ENCODE measurements at regions not wholly inside any gene's neighbourhood (a gene's known extent, or its start where the extent isn't known, plus 50 kb on each side); places are given as distances from the start of the nearest gene placed in this dataset.

DNA sequence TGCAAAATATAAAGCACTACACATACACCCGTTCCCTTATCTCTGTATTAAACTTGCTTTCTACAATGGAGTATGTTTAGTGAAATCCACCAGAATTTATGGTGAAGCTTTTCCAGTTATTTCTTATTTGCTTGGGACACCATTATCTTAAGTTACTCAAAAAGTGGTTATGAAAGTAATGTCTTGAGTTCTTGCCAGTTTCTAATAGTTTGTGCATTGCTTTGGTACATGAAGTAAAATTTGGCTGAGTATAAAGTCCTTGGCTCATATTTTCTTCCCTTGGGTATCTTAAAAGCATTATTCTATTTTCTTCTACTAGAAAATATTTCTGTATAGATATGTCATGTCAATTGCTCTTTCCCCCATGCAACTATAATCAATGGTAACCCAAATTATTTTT lies 85.2 kb downstream of the POLR1F start:
- intact Hi-C loops (cut with DNase I), result no loop called here
- Histone ChIP-seq H3K4me1 (no peaks in the 10 kb centered on the region), H3K9me3 (peaks cover 0 to 12% of the 10 kb centered on the region in 2 donors), H3K27me3 (no peaks in the 10 kb centered on the region), H3K4me3 (no peak overlapping the region), H3K36me3 (no peaks in the 10 kb centered on the region), H3K27ac (no peak overlapping the region)
- ATAC-seq, result no peak
- DNase-seq, result no peak
- TF ChIP-seq, protein P1, sequence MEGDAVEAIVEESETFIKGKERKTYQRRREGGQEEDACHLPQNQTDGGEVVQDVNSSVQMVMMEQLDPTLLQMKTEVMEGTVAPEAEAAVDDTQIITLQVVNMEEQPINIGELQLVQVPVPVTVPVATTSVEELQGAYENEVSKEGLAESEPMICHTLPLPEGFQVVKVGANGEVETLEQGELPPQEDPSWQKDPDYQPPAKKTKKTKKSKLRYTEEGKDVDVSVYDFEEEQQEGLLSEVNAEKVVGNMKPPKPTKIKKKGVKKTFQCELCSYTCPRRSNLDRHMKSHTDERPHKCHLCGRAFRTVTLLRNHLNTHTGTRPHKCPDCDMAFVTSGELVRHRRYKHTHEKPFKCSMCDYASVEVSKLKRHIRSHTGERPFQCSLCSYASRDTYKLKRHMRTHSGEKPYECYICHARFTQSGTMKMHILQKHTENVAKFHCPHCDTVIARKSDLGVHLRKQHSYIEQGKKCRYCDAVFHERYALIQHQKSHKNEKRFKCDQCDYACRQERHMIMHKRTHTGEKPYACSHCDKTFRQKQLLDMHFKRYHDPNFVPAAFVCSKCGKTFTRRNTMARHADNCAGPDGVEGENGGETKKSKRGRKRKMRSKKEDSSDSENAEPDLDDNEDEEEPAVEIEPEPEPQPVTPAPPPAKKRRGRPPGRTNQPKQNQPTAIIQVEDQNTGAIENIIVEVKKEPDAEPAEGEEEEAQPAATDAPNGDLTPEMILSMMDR (IDR thresholded peaks at IDR 0.05), result no peak

DNA sequence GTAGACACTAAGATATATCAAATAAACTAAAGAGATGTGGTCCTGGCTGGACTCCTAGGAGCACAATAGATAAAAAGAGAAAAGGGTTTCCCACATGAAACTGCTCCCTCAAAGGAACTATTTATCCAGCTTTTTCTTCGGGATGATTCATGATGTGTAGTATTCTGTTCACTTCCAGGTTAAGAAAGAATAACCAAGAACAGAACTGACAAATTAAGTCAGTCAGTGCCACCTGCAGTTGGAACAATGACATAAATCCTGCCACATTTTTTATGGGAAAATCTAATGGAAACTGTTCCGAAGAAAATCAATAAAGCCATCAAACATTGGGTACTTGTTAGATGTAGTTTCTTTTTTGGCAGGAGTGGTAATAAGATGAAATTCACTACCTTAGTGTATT lies 87.1 kb downstream of the POLR1F start:
- intact Hi-C loops (cut with DNase I), result no loop called here
- H3K27ac ChIP-seq, result no peak overlapping the region
- H3K27me3 ChIP-seq, result no peaks in the 10 kb centered on the region
- peaks cover 0 to 7% of the 10 kb centered on the region in 2 donors for H3K9me3 ChIP-seq
- no peak for DNase-seq
- H3K36me3 ChIP-seq, result no peaks in the 10 kb centered on the region
- no peaks in the 10 kb centered on the region for H3K4me1 ChIP-seq
- no peak for ATAC-seq
- TF ChIP-seq, protein P1 (IDR thresholded peaks at IDR 0.05), result no peak
- no peak overlapping the region for H3K4me3 ChIP-seq

DNA sequence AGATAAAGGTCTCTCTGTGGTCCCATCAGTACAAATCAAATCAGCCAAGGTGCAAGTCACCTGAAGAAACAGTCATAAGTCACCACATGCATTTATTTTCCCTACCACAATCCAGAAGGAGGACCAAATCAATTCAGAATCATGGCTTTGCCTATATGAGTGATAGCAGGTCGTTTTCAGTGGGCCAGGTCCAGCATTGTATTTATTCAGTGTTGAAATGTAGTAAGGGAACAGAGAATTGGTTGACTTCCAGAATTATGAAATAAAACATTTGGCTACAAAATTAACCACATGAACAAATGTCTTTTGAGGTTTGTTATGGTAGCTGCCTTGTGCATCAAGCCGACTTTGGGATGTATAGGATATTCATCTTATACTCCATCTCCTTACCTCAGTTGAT lies 88.4 kb downstream of the POLR1F start:
- ATAC-seq (no peak), DNase-seq (no peak)
- H3K27me3 ChIP-seq, result no peaks in the 10 kb centered on the region
- intact Hi-C loops (cut with DNase I), result no loop called here
- no peaks in the 10 kb centered on the region for H3K4me1 ChIP-seq
- no peak overlapping the region for H3K4me3 ChIP-seq
- no peak overlapping the region for H3K27ac ChIP-seq
- H3K36me3 ChIP-seq, result no peaks in the 10 kb centered on the region
- TF ChIP-seq, protein P1 (IDR thresholded peaks at IDR 0.05), result no peak
- H3K9me3 ChIP-seq, result peaks cover 0 to 7% of the 10 kb centered on the region in 2 donors

DNA sequence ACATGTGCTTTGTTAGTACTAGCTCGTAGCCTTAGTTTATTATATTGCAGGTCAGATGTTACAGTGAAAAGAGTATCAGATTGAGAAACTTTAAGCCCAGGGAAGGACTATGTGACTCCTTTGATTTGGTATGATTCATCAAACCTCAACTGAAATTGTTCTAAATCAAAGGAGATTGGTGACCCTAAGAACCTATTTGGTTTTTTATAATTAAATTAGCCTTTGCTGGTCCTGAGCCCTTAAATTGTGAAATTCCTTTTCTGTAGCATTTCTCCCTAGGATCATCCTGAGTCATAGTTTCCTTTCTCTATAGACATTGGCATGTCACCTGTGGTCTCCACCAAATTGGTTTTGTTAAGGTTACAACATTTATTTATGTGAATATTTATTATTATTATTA lies 89.7 kb downstream of the POLR1F start:
- Histone ChIP-seq H3K27me3 (no peaks in the 10 kb centered on the region), H3K27ac (no peak overlapping the region), H3K4me3 (no peak overlapping the region), H3K9me3 (no peaks in the 10 kb centered on the region), H3K36me3 (no peaks in the 10 kb centered on the region), H3K4me1 (no peaks in the 10 kb centered on the region)
- intact Hi-C loops (cut with DNase I), result no loop called here
- TF ChIP-seq, protein P1 (IDR thresholded peaks at IDR 0.05), result no peak
- DNase-seq, result no peak
- no peak for ATAC-seq

DNA sequence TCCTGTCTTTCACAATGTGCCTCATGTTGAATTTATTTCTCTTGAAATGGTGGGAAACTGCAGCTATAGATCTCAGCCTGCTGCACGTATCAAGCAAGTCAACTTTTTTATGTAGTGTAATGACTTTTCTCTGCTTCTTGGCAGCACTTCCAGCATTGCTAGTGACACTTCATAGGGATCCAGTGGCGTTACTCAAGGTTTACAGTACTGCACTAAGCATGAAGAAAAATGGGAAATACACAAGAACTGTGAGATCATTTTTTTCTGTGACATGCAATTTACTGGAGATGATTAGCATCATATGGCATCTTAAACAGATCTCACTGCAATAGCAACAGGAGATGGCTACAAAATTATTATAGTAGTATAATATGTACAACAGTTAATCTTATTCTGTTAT lies 90.9 kb downstream of the POLR1F start:
- intact Hi-C loops (cut with DNase I), result no loop called here
- Histone ChIP-seq H3K27me3 (no peaks in the 10 kb centered on the region), H3K36me3 (no peaks in the 10 kb centered on the region), H3K4me3 (no peak overlapping the region), H3K4me1 (no peaks in the 10 kb centered on the region), H3K9me3 (no peaks in the 10 kb centered on the region), H3K27ac (no peak overlapping the region)
- DNase-seq, result peak in 2 of 4 donors; percentile 4 to 21
- TF ChIP-seq, protein P1 (IDR thresholded peaks at IDR 0.05), result no peak
- ATAC-seq, result no peak

Measured in left lung (tissue), 4 donors.